GM21529 (cell line): ENCODE measurements at regions not wholly inside any gene's neighbourhood (a gene's known extent, or its start where the extent isn't known, plus 50 kb on each side); places are given as distances from the start of the nearest gene placed in this dataset.

ENCODE experiments used
- ATAC-seq: cut with Tn5 transposase; IDR thresholded peaks from one replicate; pipeline ENCODE4 v1.9.1; 2021; ENCODE audit not compliant: unreplicated experiment

GRCh38 chr2:226680719-226681118 lies 118.9 kb downstream of the IRS1 start:
- no peak for ATAC-seq

GRCh38 chr2:226679389-226680065 lies 120.1 kb downstream of the IRS1 start:
- ATAC-seq: no peak

- no peak for ATAC-seq
Measured at GRCh38 chr2:226678422-226678821, 121.2 kb downstream of the IRS1 start.

- no peak for ATAC-seq
Measured at GRCh38 chr2:226677080-226677479, 122.5 kb downstream of the IRS1 start.

GRCh38 chr2:226676618-226677017 lies 123.0 kb downstream of the IRS1 start:
- ATAC-seq: no peak

- no peak for ATAC-seq
Measured at GRCh38 chr2:226674123-226674522, 125.5 kb downstream of the IRS1 start.

- no peak for ATAC-seq
Measured at GRCh38 chr2:226673314-226673723, 126.3 kb downstream of the IRS1 start.

- ATAC-seq: no peak
Measured at GRCh38 chr2:226671141-226671676, 128.4 kb downstream of the IRS1 start.

GRCh38 chr2:226669905-226670304 lies 129.7 kb downstream of the IRS1 start:
- ATAC-seq: no peak

- no peak for ATAC-seq
Measured at GRCh38 chr2:226669249-226669648, 130.4 kb downstream of the IRS1 start.

- ATAC-seq: no peak
Measured at GRCh38 chr2:226667736-226668135, 131.9 kb downstream of the IRS1 start.

- no peak for ATAC-seq
Measured at GRCh38 chr2:226665306-226665831, 134.3 kb downstream of the IRS1 start.

- ATAC-seq: no peak
Measured at GRCh38 chr2:226664661-226665060, 135.0 kb downstream of the IRS1 start.

GRCh38 chr2:226664140-226664539 lies 135.5 kb downstream of the IRS1 start:
- no peak for ATAC-seq

- no peak for ATAC-seq
Measured at GRCh38 chr2:226661789-226662545, 137.7 kb downstream of the IRS1 start.

- no peak for ATAC-seq
Measured at GRCh38 chr2:226660526-226660925, 139.1 kb downstream of the IRS1 start.

GRCh38 chr2:226660124-226660523 lies 139.5 kb downstream of the IRS1 start:
- ATAC-seq: no peak

- no peak for ATAC-seq
Measured at GRCh38 chr2:226659410-226659809, 140.2 kb downstream of the IRS1 start.

GRCh38 chr2:226658555-226658954 lies 141.1 kb downstream of the IRS1 start:
- ATAC-seq: no peak

GRCh38 chr2:226657340-226658053 lies 142.1 kb downstream of the IRS1 start:
- ATAC-seq: no peak

- ATAC-seq: no peak
Measured at GRCh38 chr2:226656367-226656766, 143.3 kb downstream of the IRS1 start.
